ENCODE measurements at regions not wholly inside any gene's neighbourhood (a gene's known extent, or its start where the extent isn't known, plus 50 kb on each side); places are given as distances from the start of the nearest gene placed in this dataset.

DNA sequence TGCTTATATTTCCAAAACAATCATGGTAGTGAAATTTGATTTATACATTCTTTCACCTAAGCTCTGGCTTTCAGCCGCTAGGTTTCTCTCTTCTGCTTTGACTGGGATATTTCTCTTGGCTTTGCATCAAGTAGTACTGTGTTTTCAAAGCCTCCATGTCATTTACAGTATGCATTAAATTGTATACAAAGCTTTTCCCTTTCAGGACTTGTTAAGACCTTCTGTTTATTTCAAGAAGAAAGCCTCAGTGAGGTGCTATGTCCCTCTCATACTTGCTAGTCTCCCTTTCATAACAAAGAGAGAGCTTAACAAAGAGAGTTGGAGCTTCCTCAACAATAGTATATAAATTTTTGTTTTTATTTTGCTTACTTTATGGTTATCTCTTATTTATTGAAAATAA lies 84.2 kb upstream of the SLC25A26 start:
- no peak for DNase-seq
- Histone ChIP-seq H3K27me3 (no peaks in the 10 kb centered on the region), H3K36me3 (no peaks in the 10 kb centered on the region), H3K4me1 (peaks cover 3 to 14% (median 11%) of the 10 kb centered on the region in 4 donors), H3K4me3 (no peak overlapping the region), H3K27ac (no peak overlapping the region), H3K9me3 (no peaks in the 10 kb centered on the region)
- intact Hi-C loops (cut with DNase I; ENCODE audit: low total_unique reads) = no loop called here
- 85 to 90% (median 88%) methylated on average over 1 of the region's 1 CpG for WGBS, 5 donors
- TF ChIP-seq POLR2A (IDR thresholded peaks at IDR 0.05) (no peak), POLR2AphosphoS5 (IDR thresholded peaks at IDR 0.05) (no peak), EP300 (IDR thresholded peaks at IDR 0.05) (no peak)
- TF ChIP-seq, protein P1, sequence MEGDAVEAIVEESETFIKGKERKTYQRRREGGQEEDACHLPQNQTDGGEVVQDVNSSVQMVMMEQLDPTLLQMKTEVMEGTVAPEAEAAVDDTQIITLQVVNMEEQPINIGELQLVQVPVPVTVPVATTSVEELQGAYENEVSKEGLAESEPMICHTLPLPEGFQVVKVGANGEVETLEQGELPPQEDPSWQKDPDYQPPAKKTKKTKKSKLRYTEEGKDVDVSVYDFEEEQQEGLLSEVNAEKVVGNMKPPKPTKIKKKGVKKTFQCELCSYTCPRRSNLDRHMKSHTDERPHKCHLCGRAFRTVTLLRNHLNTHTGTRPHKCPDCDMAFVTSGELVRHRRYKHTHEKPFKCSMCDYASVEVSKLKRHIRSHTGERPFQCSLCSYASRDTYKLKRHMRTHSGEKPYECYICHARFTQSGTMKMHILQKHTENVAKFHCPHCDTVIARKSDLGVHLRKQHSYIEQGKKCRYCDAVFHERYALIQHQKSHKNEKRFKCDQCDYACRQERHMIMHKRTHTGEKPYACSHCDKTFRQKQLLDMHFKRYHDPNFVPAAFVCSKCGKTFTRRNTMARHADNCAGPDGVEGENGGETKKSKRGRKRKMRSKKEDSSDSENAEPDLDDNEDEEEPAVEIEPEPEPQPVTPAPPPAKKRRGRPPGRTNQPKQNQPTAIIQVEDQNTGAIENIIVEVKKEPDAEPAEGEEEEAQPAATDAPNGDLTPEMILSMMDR (IDR thresholded peaks at IDR 0.05) = no peak

DNA sequence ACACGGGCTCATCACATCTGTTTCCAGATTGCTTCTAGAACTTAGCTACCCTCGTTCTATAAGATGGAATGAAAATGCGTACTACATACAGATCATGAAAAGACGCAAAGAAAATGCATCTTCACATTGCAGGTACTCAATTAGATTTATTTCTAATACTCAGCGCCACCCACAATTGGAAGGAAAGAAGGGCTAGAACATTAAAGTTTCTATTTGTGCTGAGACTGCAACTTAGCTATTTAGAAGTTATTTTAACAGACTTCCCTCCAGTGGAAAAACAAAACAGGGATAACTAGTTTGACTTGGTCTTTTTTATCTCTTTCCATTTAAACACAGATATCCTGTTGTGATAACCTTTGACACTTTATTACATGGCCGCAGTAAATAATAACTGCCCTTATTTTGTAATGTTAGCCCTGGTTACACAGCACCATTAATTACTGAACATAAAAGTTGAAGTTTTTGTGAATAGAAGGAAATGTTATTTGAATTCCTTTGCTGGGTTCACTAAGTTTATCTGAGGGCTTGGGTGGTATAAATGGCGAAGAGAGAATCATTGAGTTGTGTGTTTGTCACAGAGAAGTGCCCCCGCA lies 86.9 kb upstream of the SLC25A26 start:
- no peak for DNase-seq
- intact Hi-C loops (cut with DNase I; ENCODE audit: low total_unique reads) = loop anchor here (5.0 kb wide), 1 partner anchor 342 kb away; no protein-coding TSS in a partner anchor
- 67 to 78% (median 72%) methylated on average over 8 of the region's 8 CpGs for WGBS, 5 donors
- Histone ChIP-seq H3K9me3 (no peaks in the 10 kb centered on the region), H3K4me3 (no peak overlapping the region), H3K4me1 (peaks cover 0 to 7% (median 5%) of the 10 kb centered on the region in 4 donors), H3K27me3 (no peaks in the 10 kb centered on the region), H3K36me3 (no peaks in the 10 kb centered on the region), H3K27ac (no peak overlapping the region)
- TF ChIP-seq, protein P1 (IDR thresholded peaks at IDR 0.05) = no peak
- TF ChIP-seq EP300 (IDR thresholded peaks at IDR 0.05) (no peak), POLR2AphosphoS5 (IDR thresholded peaks at IDR 0.05) (no peak), POLR2A (IDR thresholded peaks at IDR 0.05) (no peak)

DNA sequence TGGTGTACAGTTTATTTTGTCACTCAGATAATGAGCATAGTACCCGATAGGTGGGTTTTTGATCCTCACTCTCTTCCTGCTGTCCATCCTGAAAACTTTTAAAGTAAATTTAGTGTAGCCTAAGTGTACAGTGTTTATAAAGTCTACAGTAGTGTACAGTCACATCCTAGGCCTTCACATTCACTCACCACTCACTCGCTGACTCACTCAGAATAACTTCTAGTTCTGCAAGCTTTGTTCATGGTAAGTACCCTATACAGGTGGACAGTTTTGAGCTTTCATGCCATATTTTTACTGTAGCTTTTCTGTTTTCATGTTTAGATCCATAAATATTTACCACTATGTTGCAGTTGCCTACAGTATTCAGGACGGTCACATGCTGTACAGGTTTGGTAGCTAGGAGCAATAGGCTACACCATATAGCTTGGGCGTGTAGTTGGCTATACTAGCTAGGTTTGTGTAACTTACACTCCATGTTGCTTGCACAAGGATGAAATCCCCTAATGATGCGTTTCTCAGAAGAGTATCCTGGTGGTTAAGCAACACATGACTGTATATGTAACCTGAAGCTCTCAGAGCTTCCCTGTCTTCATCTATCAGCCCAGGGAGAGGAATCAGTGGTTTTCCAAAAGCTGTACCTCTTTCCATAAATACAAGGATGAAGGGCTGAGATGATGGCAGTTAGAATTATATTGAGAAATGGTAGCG lies 87.6 kb upstream of the SLC25A26 start:
- no peak for TF ChIP-seq EP300 (IDR thresholded peaks at IDR 0.05)
- TF ChIP-seq, protein P1 (IDR thresholded peaks at IDR 0.05) = no peak
- no peak for TF ChIP-seq POLR2AphosphoS5 (IDR thresholded peaks at IDR 0.05)
- no peak for TF ChIP-seq POLR2A (IDR thresholded peaks at IDR 0.05)
- no peak overlapping the region for H3K4me3 ChIP-seq
- H3K27ac ChIP-seq = no peak overlapping the region
- H3K4me1 ChIP-seq = no peaks in the 10 kb centered on the region
- intact Hi-C loops (cut with DNase I; ENCODE audit: low total_unique reads) = loop anchor here (5.0 kb wide), 1 partner anchor 341 kb away; no protein-coding TSS in a partner anchor
- H3K36me3 ChIP-seq = no peaks in the 10 kb centered on the region
- DNase-seq = no peak
- H3K9me3 ChIP-seq = no peaks in the 10 kb centered on the region
- 91 to 93% (median 92%) methylated on average over 6 of the region's 6 CpGs for WGBS, 5 donors
- H3K27me3 ChIP-seq = no peaks in the 10 kb centered on the region

DNA sequence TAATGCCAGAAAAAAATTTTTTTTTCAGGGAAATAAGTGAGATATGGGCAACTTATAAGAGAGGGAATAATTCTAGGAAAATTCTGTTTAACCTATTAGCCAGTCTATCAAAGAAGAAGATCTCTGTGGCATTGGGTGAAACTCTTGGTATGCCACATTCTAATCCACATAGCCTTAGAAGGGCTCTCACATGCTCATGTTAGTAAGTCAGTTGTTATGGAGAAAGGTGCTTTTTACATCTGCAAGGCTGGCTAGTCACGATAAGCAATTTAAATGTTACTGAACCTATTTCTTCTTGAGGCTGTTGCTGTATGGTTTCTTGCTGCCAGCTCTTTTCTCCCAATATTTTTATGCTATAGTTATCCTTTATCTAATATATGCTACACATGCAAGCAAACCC lies 89.9 kb upstream of the MAGI1 start:
- no peak for DNase-seq
- Histone ChIP-seq H3K4me1 (no peaks in the 10 kb centered on the region), H3K27ac (no peak overlapping the region), H3K27me3 (no peaks in the 10 kb centered on the region), H3K9me3 (no peaks in the 10 kb centered on the region), H3K36me3 (no peaks in the 10 kb centered on the region), H3K4me3 (no peak overlapping the region)
- TF ChIP-seq EP300 (IDR thresholded peaks at IDR 0.05) (no peak), POLR2A (IDR thresholded peaks at IDR 0.05) (no peak), POLR2AphosphoS5 (IDR thresholded peaks at IDR 0.05) (no peak)
- TF ChIP-seq, protein P1 (IDR thresholded peaks at IDR 0.05) = no peak
- intact Hi-C loops (cut with DNase I; ENCODE audit: low total_unique reads) = no loop called here
- 64 to 86% (median 85%) methylated on average over 1 of the region's 1 CpG for WGBS, 5 donors

Data from stomach (tissue), 8 donors.